ENCODE measurements at regions not wholly inside any gene's neighbourhood (a gene's known extent, or its start where the extent isn't known, plus 50 kb on each side); places are given as distances from the start of the nearest gene placed in this dataset.

- Histone ChIP-seq H3K4me1 (peaks cover 13% of the 10 kb centered on the region), H3K9me3 (no peaks in the 10 kb centered on the region), H3K36me3 (replicated peaks in 1 of 2; ENCODE audit: insufficient read depth in 1 of 2, low read depth in 2 of 2) (no peaks in the 10 kb centered on the region), H3K27me3 (no peaks in the 10 kb centered on the region), H3K27ac (no peak overlapping the region), H3K4me3 (no peak overlapping the region)
- no peak for ATAC-seq
- intact Hi-C loops (cut with DNase I), result no loop called here
- TF ChIP-seq CTCF (IDR thresholded peaks at IDR 0.05) (no peak), POLR2A (IDR thresholded peaks at IDR 0.05) (no peak)
- WGBS, 2 donors, result 84 to 91% methylated on average over 7 of the region's 7 CpGs
- DNase-seq, result no peak
Measured at GRCh38 chr10:113967126-113967525, 76.5 kb upstream of the ADRB1 start.

GRCh38 chr10:113970641-113971040 lies 73.0 kb upstream of the ADRB1 start:
- Histone ChIP-seq H3K27ac (no peak overlapping the region), H3K36me3 (replicated peaks in 1 of 2; ENCODE audit: insufficient read depth in 1 of 2, low read depth in 2 of 2) (no peaks in the 10 kb centered on the region), H3K4me3 (no peak overlapping the region), H3K9me3 (no peaks in the 10 kb centered on the region), H3K27me3 (no peaks in the 10 kb centered on the region), H3K4me1 (peaks cover 13% of the 10 kb centered on the region)
- DNase-seq (no peak), ATAC-seq (no peak)
- intact Hi-C loops (cut with DNase I), result no loop called here
- TF ChIP-seq POLR2A (IDR thresholded peaks at IDR 0.05) (no peak), CTCF (IDR thresholded peaks at IDR 0.05) (no peak)

- TF ChIP-seq CTCF (IDR thresholded peaks at IDR 0.05) (no peak), POLR2A (IDR thresholded peaks at IDR 0.05) (no peak)
- DNase-seq (no peak), ATAC-seq (no peak)
- Histone ChIP-seq H3K27me3 (no peaks in the 10 kb centered on the region), H3K36me3 (replicated peaks in 1 of 2; ENCODE audit: insufficient read depth in 1 of 2, low read depth in 2 of 2) (no peaks in the 10 kb centered on the region), H3K4me1 (peaks cover 11% of the 10 kb centered on the region), H3K4me3 (no peak overlapping the region), H3K9me3 (no peaks in the 10 kb centered on the region), H3K27ac (no peak overlapping the region)
- 76% methylated on average over 3 of the region's 3 CpGs for WGBS, 2 donors
- intact Hi-C loops (cut with DNase I), result no loop called here
Measured at GRCh38 chr10:113971349-113971973, 72.2 kb upstream of the ADRB1 start.

GRCh38 chr10:113977174-113977573 lies 66.5 kb upstream of the ADRB1 start:
- TF ChIP-seq CTCF (IDR thresholded peaks at IDR 0.05) (no peak), POLR2A (IDR thresholded peaks at IDR 0.05) (no peak)
- H3K4me3 ChIP-seq, result no peak overlapping the region
- no peak for DNase-seq
- H3K9me3 ChIP-seq, result no peaks in the 10 kb centered on the region
- intact Hi-C loops (cut with DNase I), result no loop called here
- 91 to 94% methylated on average over 7 of the region's 7 CpGs for WGBS, 2 donors
- no peak for ATAC-seq
- no peak overlapping the region for H3K27ac ChIP-seq
- no peaks in the 10 kb centered on the region for H3K36me3 ChIP-seq (replicated peaks in 1 of 2; ENCODE audit: insufficient read depth in 1 of 2, low read depth in 2 of 2)
- no peaks in the 10 kb centered on the region for H3K27me3 ChIP-seq
- peaks cover 4% of the 10 kb centered on the region for H3K4me1 ChIP-seq

- H3K9me3 ChIP-seq, result no peaks in the 10 kb centered on the region
- H3K27me3 ChIP-seq, result no peaks in the 10 kb centered on the region
- no peaks in the 10 kb centered on the region for H3K36me3 ChIP-seq (replicated peaks in 1 of 2; ENCODE audit: insufficient read depth in 1 of 2, low read depth in 2 of 2)
- ATAC-seq (no peak), DNase-seq (no peak)
- no peak overlapping the region for H3K4me3 ChIP-seq
- WGBS, 2 donors, result 93% methylated on average over 8 to 9 of the region's 9 CpGs
- TF ChIP-seq POLR2A (IDR thresholded peaks at IDR 0.05) (no peak), CTCF (IDR thresholded peaks at IDR 0.05) (no peak)
- peaks cover 20% of the 10 kb centered on the region for H3K4me1 ChIP-seq
- H3K27ac ChIP-seq, result no peak overlapping the region
- intact Hi-C loops (cut with DNase I), result no loop called here
Measured at GRCh38 chr10:113978802-113979201, 64.9 kb upstream of the ADRB1 start.
